Effector memory CD8-positive, alpha-beta T cell (primary cell): ENCODE measurements at regions not wholly inside any gene's neighbourhood (a gene's known extent, or its start where the extent isn't known, plus 50 kb on each side); places are given as distances from the start of the nearest gene placed in this dataset.

Experiments
- ATAC-seq: fragments of 150-1000 bp; cut with Tn5 transposase; replicated peaks from 2 replicates; pipeline ENCODE4 v1.10.0; 2021; ENCODE audit warnings: mild to moderate bottlenecking, moderate library complexity
- DNase-seq, 3 experiments: peaks; one replicate each; pipeline ENCODE4 v3.0.0; 2021
- H3K27ac Mint-ChIP-seq, 2 donors: one replicate each; pipeline ENCODE4 v1.8.0; 2022; ENCODE audit warnings: mild to moderate bottlenecking in 2 of 2, mixed read lengths in 2 of 2, moderate library complexity in 2 of 2
- H3K27me3 Mint-ChIP-seq, 2 donors: one replicate each; pipeline ENCODE4 v1.8.0; 2022; ENCODE audit warnings: mixed read lengths in 2 of 2
- H3K36me3 Mint-ChIP-seq: one replicate; pipeline ENCODE4 v1.8.0; 2022; ENCODE audit warnings: mild to moderate bottlenecking, moderate library complexity, mixed read lengths; ENCODE audit not compliant: insufficient read depth
- H3K4me1 Mint-ChIP-seq, 2 donors: one replicate each; pipeline ENCODE4 v1.8.0; 2022; ENCODE audit warnings: low read depth in 2 of 2, mixed read lengths in 2 of 2
- H3K4me3 Mint-ChIP-seq, 2 donors: one replicate each; pipeline ENCODE4 v1.8.0; 2022; ENCODE audit warnings: mild to moderate bottlenecking in 2 of 2, mixed read lengths in 2 of 2, moderate library complexity in 2 of 2
- H3K9me3 Mint-ChIP-seq, 2 donors: one replicate each; pipeline ENCODE4 v1.8.0; 2022; ENCODE audit warnings: mixed read lengths in 2 of 2

GRCh38 chr16:51825779-51826178 is 674.7 kb upstream of the SALL1 start:
- Mint-ChIP-seq H3K4me3 (no peak overlapping the region), H3K4me1 (no peaks in the 10 kb centered on the region), H3K27me3 (no peaks in the 10 kb centered on the region), H3K27ac (no peak overlapping the region), H3K36me3 (no peaks in the 10 kb centered on the region), H3K9me3 (peaks cover 0 to 8% of the 10 kb centered on the region in 2 donors)
- ATAC-seq: no peak
- DNase-seq: no peak

GRCh38 chr16:51822471-51822870 is 671.4 kb upstream of the SALL1 start:
- Mint-ChIP-seq H3K4me3 (no peak overlapping the region), H3K4me1 (no peaks in the 10 kb centered on the region), H3K27ac (no peak overlapping the region), H3K27me3 (no peaks in the 10 kb centered on the region), H3K36me3 (no peaks in the 10 kb centered on the region), H3K9me3 (peaks cover 0 to 6% of the 10 kb centered on the region in 2 donors)
- DNase-seq (no peak), ATAC-seq (no peak)

GRCh38 chr16:51821527-51821926 is 670.5 kb upstream of the SALL1 start:
- Mint-ChIP-seq H3K4me1 (no peaks in the 10 kb centered on the region), H3K36me3 (no peaks in the 10 kb centered on the region), H3K27ac (no peak overlapping the region), H3K4me3 (no peak overlapping the region), H3K9me3 (peaks cover 3 to 6% of the 10 kb centered on the region in 2 donors), H3K27me3 (no peaks in the 10 kb centered on the region)
- ATAC-seq: no peak
- no peak for DNase-seq

- no peak overlapping the region for H3K4me3 Mint-ChIP-seq
- H3K27me3 Mint-ChIP-seq: no peaks in the 10 kb centered on the region
- H3K4me1 Mint-ChIP-seq: no peaks in the 10 kb centered on the region
- DNase-seq: no peak
- peaks cover 3 to 6% of the 10 kb centered on the region in 2 donors for H3K9me3 Mint-ChIP-seq
- H3K36me3 Mint-ChIP-seq: no peaks in the 10 kb centered on the region
- H3K27ac Mint-ChIP-seq: no peak overlapping the region
- no peak for ATAC-seq
Observed at GRCh38 chr16:51820176-51820575, 669.1 kb upstream of the SALL1 start.

- peaks cover 4 to 13% of the 10 kb centered on the region in 2 donors for H3K9me3 Mint-ChIP-seq
- H3K27ac Mint-ChIP-seq: no peak overlapping the region
- H3K36me3 Mint-ChIP-seq: no peaks in the 10 kb centered on the region
- ATAC-seq: no peak
- no peak for DNase-seq
- H3K4me3 Mint-ChIP-seq: no peak overlapping the region
- no peaks in the 10 kb centered on the region for H3K4me1 Mint-ChIP-seq
- H3K27me3 Mint-ChIP-seq: no peaks in the 10 kb centered on the region
Observed at GRCh38 chr16:51818342-51818944, 667.4 kb upstream of the SALL1 start.

GRCh38 chr16:51816929-51817328 is 665.9 kb upstream of the SALL1 start:
- Mint-ChIP-seq H3K4me3 (no peak overlapping the region), H3K27ac (no peak overlapping the region), H3K36me3 (no peaks in the 10 kb centered on the region), H3K4me1 (no peaks in the 10 kb centered on the region), H3K9me3 (peaks cover 7 to 13% of the 10 kb centered on the region in 2 donors), H3K27me3 (no peaks in the 10 kb centered on the region)
- ATAC-seq (no peak), DNase-seq (no peak)

- ATAC-seq: no peak
- Mint-ChIP-seq H3K4me3 (no peak overlapping the region), H3K36me3 (no peaks in the 10 kb centered on the region)
Observed at GRCh38 chr16:51815523-51815922, 664.5 kb upstream of the SALL1 start.

GRCh38 chr16:51814617-51815016 is 663.5 kb upstream of the SALL1 start:
- Mint-ChIP-seq H3K9me3 (peaks cover 7 to 13% of the 10 kb centered on the region in 2 donors), H3K27ac (no peak overlapping the region), H3K27me3 (no peaks in the 10 kb centered on the region), H3K4me1 (no peaks in the 10 kb centered on the region), H3K4me3 (no peak overlapping the region), H3K36me3 (no peaks in the 10 kb centered on the region)
- ATAC-seq (no peak), DNase-seq (no peak)

More at GRCh38 chr16:51815523-51815922, 664.5 kb upstream of the SALL1 start:
- Mint-ChIP-seq H3K9me3 (peaks cover 7 to 13% of the 10 kb centered on the region in 2 donors), H3K27me3 (no peaks in the 10 kb centered on the region), H3K27ac (no peak overlapping the region), H3K4me1 (no peaks in the 10 kb centered on the region)
- DNase-seq: no peak

GRCh38 chr16:51813609-51814008 is 662.5 kb upstream of the SALL1 start:
- no peak overlapping the region for H3K27ac Mint-ChIP-seq
- H3K36me3 Mint-ChIP-seq: no peaks in the 10 kb centered on the region
- no peak for DNase-seq
- no peaks in the 10 kb centered on the region for H3K27me3 Mint-ChIP-seq
- H3K4me3 Mint-ChIP-seq: no peak overlapping the region
- no peak for ATAC-seq
- peaks cover 10% of the 10 kb centered on the region in 2 donors for H3K9me3 Mint-ChIP-seq
- H3K4me1 Mint-ChIP-seq: no peaks in the 10 kb centered on the region

- Mint-ChIP-seq H3K36me3 (no peaks in the 10 kb centered on the region), H3K4me3 (no peak overlapping the region)
- no peak for DNase-seq
Observed at GRCh38 chr16:51812945-51813344, 661.9 kb upstream of the SALL1 start.

GRCh38 chr16:51807551-51807950 is 656.5 kb upstream of the SALL1 start:
- ATAC-seq: no peak
- no peak overlapping the region for H3K27ac Mint-ChIP-seq
- H3K9me3 Mint-ChIP-seq: peaks cover 6 to 10% of the 10 kb centered on the region in 2 donors

More at GRCh38 chr16:51812945-51813344, 661.9 kb upstream of the SALL1 start:
- Mint-ChIP-seq H3K9me3 (peaks cover 10% of the 10 kb centered on the region in 2 donors), H3K27me3 (no peaks in the 10 kb centered on the region), H3K27ac (no peak overlapping the region), H3K4me1 (no peaks in the 10 kb centered on the region)
- ATAC-seq: no peak

GRCh38 chr16:51801635-51802034 is 650.6 kb upstream of the SALL1 start:
- H3K36me3 Mint-ChIP-seq: no peaks in the 10 kb centered on the region
- H3K9me3 Mint-ChIP-seq: peaks cover 0 to 3% of the 10 kb centered on the region in 2 donors
- no peak overlapping the region for H3K4me3 Mint-ChIP-seq
- peaks cover 0 to 5% of the 10 kb centered on the region in 2 donors for H3K27me3 Mint-ChIP-seq
- ATAC-seq (no peak), DNase-seq (no peak)
- H3K4me1 Mint-ChIP-seq: no peaks in the 10 kb centered on the region
- H3K27ac Mint-ChIP-seq: no peak overlapping the region

More at GRCh38 chr16:51807551-51807950, 656.5 kb upstream of the SALL1 start:
- DNase-seq: no peak
- Mint-ChIP-seq H3K36me3 (no peaks in the 10 kb centered on the region), H3K4me1 (no peaks in the 10 kb centered on the region), H3K4me3 (no peak overlapping the region), H3K27me3 (no peaks in the 10 kb centered on the region)

GRCh38 chr16:51797669-51798259 is 646.7 kb upstream of the SALL1 start:
- Mint-ChIP-seq H3K27me3 (peaks cover 0 to 5% of the 10 kb centered on the region in 2 donors), H3K27ac (no peak overlapping the region), H3K9me3 (peaks cover 0 to 7% of the 10 kb centered on the region in 2 donors)

GRCh38 chr16:51779240-51779639 is 628.2 kb upstream of the SALL1 start:
- H3K4me1 Mint-ChIP-seq: no peaks in the 10 kb centered on the region
- ATAC-seq (no peak), DNase-seq (no peak)
- H3K4me3 Mint-ChIP-seq: no peak overlapping the region
- H3K9me3 Mint-ChIP-seq: peaks cover 2 to 20% of the 10 kb centered on the region in 2 donors
- H3K27ac Mint-ChIP-seq: no peak overlapping the region
- H3K36me3 Mint-ChIP-seq: no peaks in the 10 kb centered on the region
- no peaks in the 10 kb centered on the region for H3K27me3 Mint-ChIP-seq

More at GRCh38 chr16:51797669-51798259, 646.7 kb upstream of the SALL1 start:
- no peak overlapping the region for H3K4me3 Mint-ChIP-seq
- H3K4me1 Mint-ChIP-seq: no peaks in the 10 kb centered on the region
- ATAC-seq (no peak), DNase-seq (no peak)
- no peaks in the 10 kb centered on the region for H3K36me3 Mint-ChIP-seq
